Stimulated activated CD8-positive, alpha-beta memory T cell treated with anti-CD3 and anti-CD28 coated beads, Interleukin-15, amount 100 ng/mL, for 4 hours (primary cell): ENCODE measurements at regions not wholly inside any gene's neighbourhood (a gene's known extent, or its start where the extent isn't known, plus 50 kb on each side); places are given as distances from the start of the nearest gene placed in this dataset.

Experiments
- DNase-seq, 2 donors: peaks; one replicate each; pipeline ENCODE4 v3.0.0-alpha.2; 2020; ENCODE audit warnings: low read depth in 2 of 2

GRCh38 chr10:83357627-83358026 is 781.7 kb upstream of the GHITM start:
- DNase-seq, result no peak

- no peak for DNase-seq
These were observed 772.3 kb upstream of the GHITM start for GRCh38 chr10:83367036-83367435.

GRCh38 chr10:83371696-83372490 is 767.4 kb upstream of the GHITM start:
- DNase-seq, result no peak

GRCh38 chr10:83372646-83373045 is 766.7 kb upstream of the GHITM start:
- no peak for DNase-seq

GRCh38 chr10:83373671-83374070 is 765.6 kb upstream of the GHITM start:
- no peak for DNase-seq

GRCh38 chr10:83374741-83375140 is 764.6 kb upstream of the GHITM start:
- DNase-seq, result no peak

GRCh38 chr10:83375274-83375673 is 764.0 kb upstream of the GHITM start:
- DNase-seq, result no peak

GRCh38 chr10:83397806-83398205 is 741.5 kb upstream of the GHITM start:
- DNase-seq, result no peak

GRCh38 chr10:83410570-83410969 is 728.7 kb upstream of the GHITM start:
- DNase-seq, result no peak

- no peak for DNase-seq
These were observed 714.0 kb upstream of the GHITM start for GRCh38 chr10:83425306-83425705.

- DNase-seq, result no peak
These were observed 712.2 kb upstream of the GHITM start for GRCh38 chr10:83427101-83427500.

- DNase-seq, result no peak
These were observed 706.9 kb upstream of the GHITM start for GRCh38 chr10:83432261-83433045.

GRCh38 chr10:83433705-83434104 is 705.6 kb upstream of the GHITM start:
- no peak for DNase-seq

- no peak for DNase-seq
These were observed 691.3 kb upstream of the GHITM start for GRCh38 chr10:83448013-83448412.

- DNase-seq, result no peak
These were observed 680.7 kb upstream of the GHITM start for GRCh38 chr10:83458611-83459010.

GRCh38 chr10:83459124-83459523 is 680.2 kb upstream of the GHITM start:
- no peak for DNase-seq

- DNase-seq, result no peak
These were observed 669.5 kb upstream of the GHITM start for GRCh38 chr10:83469728-83470331.

GRCh38 chr10:83476211-83476610 is 663.1 kb upstream of the GHITM start:
- DNase-seq, result no peak

- DNase-seq, result no peak
These were observed 650.1 kb upstream of the GHITM start for GRCh38 chr10:83489161-83489560.

- no peak for DNase-seq
These were observed 647.3 kb upstream of the GHITM start for GRCh38 chr10:83492004-83492403.

GRCh38 chr10:83512681-83513080 is 626.6 kb upstream of the GHITM start:
- no peak for DNase-seq

GRCh38 chr10:83515001-83515400 is 624.3 kb upstream of the GHITM start:
- DNase-seq, result no peak

- no peak for DNase-seq
These were observed 622.5 kb upstream of the GHITM start for GRCh38 chr10:83516788-83517187.
